CMK (cell line): ENCODE measurements at regions not wholly inside any gene's neighbourhood (a gene's known extent, or its start where the extent isn't known, plus 50 kb on each side); places are given as distances from the start of the nearest gene placed in this dataset.

Experiments
- DNase-seq: peaks from one replicate; pipeline ENCODE4 v3.0.0-alpha.2; 2010; ENCODE audit warnings: low read depth

DNA sequence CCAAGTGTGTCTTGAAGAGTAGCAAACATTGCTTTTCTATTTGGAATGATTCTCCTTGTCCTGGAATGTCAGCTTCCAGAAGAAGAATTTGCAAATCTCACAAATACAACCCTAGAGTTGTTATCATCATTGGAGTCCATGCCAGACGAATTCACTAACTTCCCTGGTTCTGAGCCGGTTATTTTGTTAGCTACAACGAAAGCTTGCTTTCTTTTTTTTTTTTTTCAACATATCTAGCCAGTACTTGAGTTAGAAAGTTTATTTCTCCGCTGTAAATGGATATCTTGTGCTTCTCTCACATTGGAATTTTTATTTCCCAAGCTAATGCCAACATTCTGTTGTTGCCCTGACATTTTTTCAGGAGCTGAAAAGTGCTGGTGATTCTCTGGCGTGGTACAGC lies 138.1 kb upstream of the POM121L12 start:
- DNase-seq: no peak

- DNase-seq: no peak
Observed at GRCh38 chr7:52877240-52877639, 158.2 kb upstream of the POM121L12 start.

- no peak for DNase-seq
Observed at GRCh38 chr7:52876402-52876801, 159.0 kb upstream of the POM121L12 start.

- no peak for DNase-seq
Observed at GRCh38 chr7:52863652-52864051, 171.8 kb upstream of the POM121L12 start.

DNA sequence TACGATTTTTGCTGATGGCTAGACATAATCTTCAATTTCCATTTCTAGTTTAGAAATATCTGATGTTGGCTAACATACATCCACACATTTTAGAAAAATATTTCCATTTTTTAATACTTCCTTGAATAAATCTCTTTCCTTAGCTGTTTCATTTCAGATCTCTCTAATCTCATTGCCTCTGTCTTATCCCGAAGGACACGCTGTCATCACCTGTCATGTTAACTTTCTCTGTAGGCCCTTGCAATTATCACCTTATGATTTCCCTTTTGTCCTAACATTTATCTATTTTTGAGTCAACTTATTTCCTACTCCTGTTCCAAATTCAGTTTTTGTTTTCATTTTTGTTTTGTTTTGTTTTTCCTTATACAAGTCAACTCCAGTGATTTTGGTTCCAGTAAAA lies 173.1 kb upstream of the POM121L12 start:
- DNase-seq: no peak

GRCh38 chr7:52857367-52857766 lies 178.1 kb upstream of the POM121L12 start:
- DNase-seq: no peak

GRCh38 chr7:52854681-52855080 lies 180.8 kb upstream of the POM121L12 start:
- no peak for DNase-seq

DNA sequence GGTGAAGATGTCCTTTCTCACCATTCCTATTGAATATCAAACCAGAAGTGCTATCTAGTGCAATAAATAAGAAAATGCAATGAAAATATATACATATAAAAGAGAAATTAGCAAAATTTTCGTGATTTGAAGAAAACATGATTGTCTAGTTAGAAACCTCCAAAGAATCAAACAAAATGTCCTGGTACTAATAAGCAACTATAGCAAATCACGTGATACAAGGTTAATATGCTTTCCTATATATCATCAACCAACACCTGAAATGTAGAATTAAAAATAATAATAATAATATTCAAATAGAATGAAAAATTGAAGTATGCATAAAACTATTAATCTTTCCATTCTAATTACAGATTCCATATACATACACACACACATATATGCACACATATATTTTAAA lies 183.9 kb upstream of the POM121L12 start:
- DNase-seq: no peak

DNA sequence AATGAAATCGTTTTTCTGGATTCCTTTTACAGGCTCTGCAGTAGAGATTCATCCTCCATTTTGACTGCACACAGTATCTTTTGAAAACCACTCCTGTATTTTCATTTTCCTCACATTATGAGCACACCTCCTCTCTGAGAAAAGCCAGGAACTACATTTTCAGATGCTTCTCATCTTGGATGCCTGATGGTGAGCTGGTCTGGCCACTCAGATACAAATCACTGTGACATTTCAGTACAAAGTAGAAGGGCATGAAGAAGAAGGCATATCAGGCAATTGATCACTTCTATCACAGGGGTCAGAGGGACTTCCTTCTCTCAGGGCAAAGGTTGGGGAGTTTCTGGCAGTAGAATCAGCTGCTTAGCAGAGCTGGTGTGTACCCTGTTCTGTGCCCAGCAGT lies 192.0 kb upstream of the POM121L12 start:
- no peak for DNase-seq

DNA sequence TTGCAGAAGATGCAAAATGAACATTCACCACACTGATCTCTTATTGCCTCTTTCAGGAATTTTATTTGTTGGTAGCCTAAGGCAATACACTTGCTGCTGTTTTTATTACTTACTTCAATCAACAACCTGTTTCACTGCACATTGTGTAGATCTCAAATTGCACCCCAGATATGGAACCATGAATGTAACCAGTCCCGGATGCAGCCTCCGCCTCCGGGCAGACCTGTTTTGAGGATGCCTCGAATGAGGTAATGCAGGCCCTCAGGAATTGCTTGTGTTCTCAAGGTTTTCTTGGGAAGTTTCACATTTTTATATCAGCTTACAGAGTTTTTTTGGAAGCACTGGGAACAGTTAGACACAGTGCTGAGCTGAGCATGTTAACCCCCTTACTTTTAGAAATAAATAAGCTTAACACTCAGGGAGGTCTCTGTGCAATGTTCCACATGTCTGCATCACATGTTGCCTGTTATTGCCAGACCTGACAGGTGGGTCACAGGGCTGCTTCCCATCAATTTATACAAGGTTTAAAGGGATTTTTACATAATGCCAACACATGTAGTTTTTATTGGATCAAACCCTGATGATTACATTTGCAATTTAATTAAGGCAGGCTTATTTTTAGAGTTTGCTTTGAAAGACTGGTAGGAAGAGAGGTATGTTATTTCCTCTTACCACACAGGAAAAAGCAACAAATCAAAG lies 193.1 kb upstream of the POM121L12 start:
- DNase-seq: no peak

DNA sequence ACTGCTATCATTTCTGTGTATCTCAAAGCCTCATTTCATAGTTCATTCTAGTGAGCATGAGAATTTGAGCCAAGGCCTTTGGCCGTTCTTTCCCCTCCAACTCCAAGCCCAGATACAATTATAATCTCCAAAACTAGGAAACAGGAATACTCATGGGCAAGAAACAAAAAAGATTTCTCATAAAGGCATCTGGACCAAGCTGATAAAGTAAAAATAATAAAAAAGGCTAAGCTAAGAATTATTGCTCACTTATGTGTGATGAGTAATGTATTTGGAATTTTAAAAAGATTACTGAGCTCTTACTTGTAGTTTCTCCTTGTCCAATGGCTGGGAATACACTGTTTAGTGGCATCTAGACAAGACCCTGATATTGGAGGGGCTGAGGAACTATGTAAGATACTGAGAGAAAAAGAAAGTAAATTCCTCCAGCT lies 196.4 kb upstream of the POM121L12 start:
- no peak for DNase-seq

GRCh38 chr7:52831321-52831720 lies 204.1 kb upstream of the POM121L12 start:
- no peak for DNase-seq

DNA sequence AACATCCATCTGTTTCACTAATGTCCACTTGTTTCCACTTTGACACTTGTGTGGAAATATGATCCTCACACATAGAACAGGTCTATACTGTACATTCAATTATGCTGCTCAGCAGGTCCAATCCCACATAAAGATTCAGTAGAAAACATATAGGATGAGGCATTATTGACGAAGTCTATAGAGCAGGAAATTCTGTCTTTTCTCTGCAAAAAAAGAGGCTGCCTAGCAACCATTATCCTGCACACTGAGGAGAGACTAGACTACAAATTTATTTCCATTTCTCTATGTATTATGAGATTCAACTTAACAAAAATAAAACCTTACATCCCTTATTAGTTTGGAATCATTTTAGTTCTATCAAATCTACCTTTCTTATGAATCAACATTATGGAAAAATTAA lies 204.6 kb upstream of the POM121L12 start:
- DNase-seq: no peak

DNA sequence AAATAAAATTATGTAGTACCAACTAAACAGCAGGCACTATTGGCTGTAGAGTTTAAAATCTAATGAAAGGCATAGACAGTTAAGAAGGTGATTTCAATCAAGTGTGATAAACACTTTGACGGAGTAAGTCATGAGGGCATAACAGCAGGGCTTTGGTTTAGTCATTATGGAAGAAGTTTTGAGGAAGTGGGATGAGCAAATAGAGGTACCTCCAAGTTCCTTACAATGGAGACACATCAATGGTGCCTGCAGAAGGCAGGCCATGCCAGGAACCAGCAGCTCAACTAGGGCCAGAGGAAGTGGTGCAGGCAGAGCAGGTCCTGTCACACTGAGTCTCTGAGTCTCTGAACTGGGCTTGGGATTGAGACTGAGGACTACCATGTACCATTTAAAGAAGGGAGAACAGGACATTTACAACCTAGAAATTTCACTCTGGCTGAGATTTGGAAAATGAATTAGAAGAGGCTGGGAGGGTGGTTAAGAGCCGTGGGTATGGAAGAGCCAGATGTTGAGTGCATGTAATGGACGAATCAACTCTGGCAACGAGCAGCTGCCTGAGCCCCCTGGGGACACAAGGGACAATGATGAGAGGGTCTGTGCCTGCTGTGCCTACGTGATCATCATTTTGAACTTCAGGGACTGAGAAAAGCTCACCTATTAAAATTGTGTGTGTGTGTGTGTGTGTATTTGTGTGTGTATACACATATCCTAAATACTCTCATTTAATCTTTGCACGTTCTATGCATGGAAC lies 208.7 kb upstream of the POM121L12 start:
- DNase-seq: no peak

DNA sequence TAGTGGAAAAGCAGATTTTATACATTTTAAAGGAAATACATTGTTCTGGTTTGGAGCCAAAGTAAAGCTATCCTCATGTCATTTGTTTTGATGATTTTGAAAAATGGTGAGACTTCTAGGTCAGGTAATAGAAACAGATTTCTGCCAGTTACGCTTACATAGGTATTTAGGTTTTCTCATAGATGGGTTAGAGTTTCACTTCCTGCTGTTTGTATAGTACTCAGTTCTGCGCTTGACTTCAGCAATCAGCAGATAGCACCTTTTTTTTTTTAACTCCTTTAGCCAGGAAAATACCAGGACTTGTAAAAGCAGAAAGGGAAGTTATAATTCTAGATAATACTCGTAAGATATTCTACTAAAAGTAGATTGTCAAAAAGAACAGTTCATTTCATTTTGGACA lies 209.8 kb upstream of the POM121L12 start:
- DNase-seq: no peak

DNA sequence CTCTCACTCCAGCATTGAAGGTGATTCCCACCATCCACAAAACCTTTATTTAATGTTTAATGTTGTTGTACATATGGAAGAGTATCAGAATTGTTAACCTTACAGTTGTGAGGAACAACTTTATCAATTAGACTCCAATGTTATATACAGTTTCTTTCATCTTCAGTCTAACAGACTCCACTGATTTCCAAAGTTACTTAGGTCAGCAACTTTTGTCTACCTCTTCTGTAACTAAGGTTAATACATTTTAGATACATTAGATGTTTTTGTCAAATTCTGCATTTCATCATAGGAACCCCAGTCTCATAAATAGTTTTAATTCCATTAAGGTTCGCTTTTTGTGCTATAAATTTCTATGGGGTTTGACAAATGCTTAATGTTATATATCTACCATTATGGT lies 223.9 kb upstream of the POM121L12 start:
- DNase-seq: no peak

DNA sequence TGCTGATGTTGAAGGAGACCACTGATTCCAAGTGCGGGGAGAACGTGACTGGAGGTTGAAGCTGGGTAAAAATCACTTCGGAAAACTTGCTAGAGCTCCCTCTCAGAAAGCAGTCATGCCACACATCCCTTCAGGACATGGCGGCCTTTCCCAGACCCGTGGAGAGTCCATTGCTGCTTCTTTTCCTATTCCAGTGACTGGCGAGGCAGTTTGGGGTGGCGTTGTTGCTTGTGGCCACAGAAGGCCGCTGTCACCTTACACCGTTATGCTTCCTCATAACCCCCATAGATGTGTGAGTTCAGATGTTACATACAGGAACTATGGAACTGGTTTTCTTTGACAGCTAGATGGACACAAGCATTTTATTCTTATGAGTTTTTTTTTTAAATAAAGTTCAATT lies 235.6 kb upstream of the POM121L12 start:
- DNase-seq: no peak

- DNase-seq: no peak
Observed at GRCh38 chr7:52797801-52798200, 237.6 kb upstream of the POM121L12 start.

- DNase-seq: no peak
Observed at GRCh38 chr7:52794621-52795020, 240.8 kb upstream of the POM121L12 start.

GRCh38 chr7:52791176-52791700 lies 244.2 kb upstream of the POM121L12 start:
- no peak for DNase-seq

GRCh38 chr7:52786174-52786573 lies 249.3 kb upstream of the POM121L12 start:
- no peak for DNase-seq

DNA sequence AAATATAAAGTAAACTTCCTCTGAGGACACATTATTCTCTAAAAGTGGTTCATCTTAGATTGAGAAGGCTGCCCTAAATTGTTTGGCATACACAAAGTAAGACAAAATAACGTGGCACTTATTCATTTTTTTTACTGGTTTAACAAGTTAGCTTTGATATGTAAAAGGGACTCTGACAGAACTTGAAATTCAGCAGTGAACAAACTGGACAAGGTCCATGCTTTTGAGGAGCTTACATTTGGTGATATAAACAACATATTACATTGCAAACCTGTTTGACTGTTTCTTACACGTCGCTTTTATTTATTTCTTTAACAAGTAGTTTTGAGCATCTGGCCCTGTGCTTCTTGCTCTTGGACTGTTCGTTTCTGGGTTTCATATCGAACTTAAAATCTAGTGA lies 253.1 kb upstream of the POM121L12 start:
- DNase-seq: no peak

- DNase-seq: no peak
Observed at GRCh38 chr7:52781250-52781649, 254.2 kb upstream of the POM121L12 start.

DNA sequence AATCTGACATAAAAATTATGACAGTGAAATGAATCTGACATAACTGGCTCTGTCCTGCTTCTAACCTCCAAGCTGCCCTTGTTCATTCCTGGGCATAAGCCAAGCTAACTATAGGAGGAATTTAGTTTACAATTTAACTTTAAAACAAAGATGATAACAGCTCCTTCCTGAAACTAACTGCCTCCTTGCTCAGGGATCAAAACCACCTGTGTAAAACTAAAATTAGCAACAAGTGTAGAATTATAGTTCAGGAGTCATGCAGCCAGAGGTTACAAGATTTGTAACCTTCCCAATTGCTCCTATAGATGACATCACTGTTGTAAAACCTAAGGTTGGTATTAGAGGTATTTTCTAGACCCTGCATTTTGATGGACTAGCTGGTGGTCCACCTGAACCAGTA lies 256.4 kb upstream of the POM121L12 start:
- no peak for DNase-seq
